HepG2 (cell line): ENCODE measurements at regions not wholly inside any gene's neighbourhood (a gene's known extent, or its start where the extent isn't known, plus 50 kb on each side); places are given as distances from the start of the nearest gene placed in this dataset.

Experiments
- ATAC-seq: fragments of 200-7000 bp; cut with Tn5 transposase; 3 replicates; pipeline ENCODE4 v1.9.1; 2020; ENCODE audit warnings: mild to moderate bottlenecking, moderate library complexity
- BruUV-seq: library from RNA; stranded (reverse); fragments of 400-500 nt; replicated peaks from 2 replicates; lab custom pipeline; 2021; lab: Mats Ljungman, UMichigan
- CTCF ChIA-PET: fragments of 300-600 bp; formaldehyde crosslinking; extraction: SDS; loops from one replicate; lab custom pipeline; 2021; ENCODE audit warnings: low total read pairs, inconsistent platforms, low intra/inter-chr PET ratio; lab: Yijun Ruan, JAX
- POLR2A ChIA-PET: fragments of 350-600 bp; sonication (Branson Sonifier 250); formaldehyde crosslinking; loops from one replicate; lab custom pipeline; 2020; ENCODE audit warnings: antibody characterized with exemption, inconsistent platforms; lab: Yijun Ruan, JAX
- DNase-seq: peaks from one replicate; pipeline ENCODE4 v3.0.0-alpha.2; 2015; ENCODE audit warnings: low spot score
- FAIRE-seq: peaks from 3 replicates; lab custom pipeline; 2011; peaks lifted over from hg19 to GRCh38; lab: Jason Lieb, UNC
- H2AFZ ChIP-seq: one replicate; pipeline ENCODE4 v1.6.1; 2011; ENCODE audit warnings: low read length, inconsistent platforms
- H3K27ac ChIP-seq: fragments of 300-600 bp; 3 replicates; pipeline ENCODE4 v1.8.0; 2011; ENCODE audit warnings: mixed run types, mild to moderate bottlenecking, mixed read lengths, low read length, inconsistent platforms; ENCODE audit not compliant: insufficient read depth; ENCODE audit errors: extremely low read length
- H3K27me3 ChIP-seq, 2 experiments: fragments of 200-600 bp in 1 of 2; 2 replicates in 1 of 2; 3 replicates in 1 of 2; pipeline versions ENCODE4 v1.6.0 to v1.8.0; 2011; ENCODE audit warnings: low read length in 2 of 2, mild to moderate bottlenecking in 2 of 2, moderate library complexity in 2 of 2, inconsistent platforms in 1 of 2; ENCODE audit not compliant: insufficient read depth in 2 of 2, control insufficient read depth in 1 of 2
- H3K36me3 ChIP-seq, 2 experiments: fragments of 200-600 bp in 1 of 2; replicated peaks in 1 of 2; 2 replicates in 1 of 2; 3 replicates in 1 of 2; pipeline versions ENCODE4 v1.5.1 to v1.8.0; 2011; ENCODE audit warnings: low read length in 2 of 2, inconsistent platforms in 1 of 2; ENCODE audit not compliant: insufficient read depth in 2 of 2, control insufficient read depth in 1 of 2
- H3K4me1 ChIP-seq: 2 replicates; pipeline ENCODE4 v1.5.1; 2012; ENCODE audit warnings: low read length, inconsistent platforms; ENCODE audit not compliant: insufficient read depth
- H3K4me2 ChIP-seq: 2 replicates; pipeline ENCODE4 v1.6.0; 2011; ENCODE audit warnings: low read depth, low read length, inconsistent platforms
- H3K4me3 ChIP-seq, 3 experiments: fragments of 200-600 bp in 1 of 3; sonication (generic), shearing (Covaris generic) in 1 of 3; replicated peaks in 1 of 3; 2 replicates each; pipeline ENCODE4 v1.5.1; 2011 to 2016; ENCODE audit warnings: low read length in 3 of 3, inconsistent platforms in 2 of 3, low read depth in 2 of 3, mild to moderate bottlenecking in 2 of 3, control low read depth in 1 of 3, mixed read lengths in 1 of 3; ENCODE audit not compliant: insufficient read depth in 1 of 3
- H3K79me2 ChIP-seq: one replicate; pipeline ENCODE4 v1.6.1; 2011; ENCODE audit warnings: low read length, inconsistent platforms; ENCODE audit not compliant: insufficient read depth
- H3K9ac ChIP-seq: 2 replicates; pipeline ENCODE4 v1.6.0; 2011; ENCODE audit warnings: mild to moderate bottlenecking, low read depth, low read length, inconsistent platforms; ENCODE audit not compliant: insufficient read depth
- H3K9me3 ChIP-seq: 2 replicates; pipeline ENCODE4 v1.5.1; 2012; ENCODE audit warnings: mild to moderate bottlenecking, low read length
- H4K20me1 ChIP-seq: 2 replicates; pipeline ENCODE4 v1.6.0; 2011; ENCODE audit warnings: inconsistent platforms, mild to moderate bottlenecking, low read length, moderate library complexity; ENCODE audit not compliant: insufficient read depth
- ATF1 ChIP-seq: IDR thresholded peaks from 2 replicates; pipeline ENCODE4 v1.6.1; 2016; ENCODE audit warnings: mild to moderate bottlenecking, control low read depth
- DZIP1 ChIP-seq: sonication (generic); formaldehyde crosslinking; IDR thresholded peaks from 2 replicates; pipeline ENCODE4 v1.5.0; 2020; ENCODE audit warnings: mild to moderate bottlenecking, missing genetic modification reagents
- ZNF17 ChIP-seq: sonication (generic); formaldehyde crosslinking; IDR thresholded peaks from 2 replicates; pipeline ENCODE4 v1.5.0; 2020; ENCODE audit warnings: mild to moderate bottlenecking, missing genetic modification reagents
- WGBS: methylation state at CpG from one replicate; pipeline ENCODE4 v1.1.6; 2017; ENCODE audit warnings: low lambda C conversion rate; 5-methylcytosine and 5-hydroxymethylcytosine counted together
- in situ Hi-C: cut with HindIII; loops from 2 replicates; pipeline ENCODE4 v1.10.0; 2017; ENCODE audit warnings: low pct_unique_long_range_greater_than_20kb; ENCODE audit not compliant: extremely low pct_ligation_motif_present
- intact Hi-C: fragments of 100-400 bp; cut with micrococcal nuclease; formaldehyde crosslinking; loops from one replicate; pipeline ENCODE4 v1.10.0; 2022; ENCODE audit not compliant: unreplicated experiment
- TF ChIP-seq, protein P1 (sequence below): IDR thresholded peaks from 2 replicates; pipeline ENCODE4 v1.6.1; 2016; ENCODE audit warnings: low read depth, borderline replicate concordance
- TF ChIP-seq, protein P2 (sequence below): IDR thresholded peaks from 2 replicates; pipeline ENCODE4 v1.6.1; 2016; ENCODE audit warnings: mild to moderate bottlenecking, missing biosample characterization, missing genetic modification reagents

- TF ChIP-seq DZIP1 (CRISPR knock-in tag), result no peak
- TF ChIP-seq, protein P1, sequence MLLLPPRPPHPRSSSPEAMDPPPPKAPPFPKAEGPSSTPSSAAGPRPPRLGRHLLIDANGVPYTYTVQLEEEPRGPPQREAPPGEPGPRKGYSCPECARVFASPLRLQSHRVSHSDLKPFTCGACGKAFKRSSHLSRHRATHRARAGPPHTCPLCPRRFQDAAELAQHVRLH, result no peak
Measured at GRCh38 chr11:127596433-127596832, 595.9 kb upstream of the KIRREL3 start (continued).

- TF ChIP-seq ZNF17 (CRISPR knock-in tag), result no peak
- TF ChIP-seq ATF1 (CRISPR knock-in tag), result no peak
- TF ChIP-seq, protein P2, sequence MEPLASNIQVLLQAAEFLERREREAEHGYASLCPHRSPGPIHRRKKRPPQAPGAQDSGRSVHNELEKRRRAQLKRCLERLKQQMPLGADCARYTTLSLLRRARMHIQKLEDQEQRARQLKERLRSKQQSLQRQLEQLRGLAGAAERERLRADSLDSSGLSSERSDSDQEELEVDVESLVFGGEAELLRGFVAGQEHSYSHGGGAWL (CRISPR knock-in tag), result no peak
- H3K9me3 ChIP-seq, result peaks cover 22% of the 10 kb centered on the region; the same call in 1 of the 2 replicates
- no peaks in the 10 kb centered on the region for H3K36me3 ChIP-seq
- WGBS, result 5% methylated on average over 1 of the region's 1 CpG
- no peaks in the 10 kb centered on the region for H3K4me1 ChIP-seq
- DNase-seq (no peak), ATAC-seq (no peak), FAIRE-seq (no peak)
- no peak overlapping the region for H3K4me2 ChIP-seq
- no peaks in the 10 kb centered on the region for H4K20me1 ChIP-seq
- CTCF ChIA-PET, result no interaction called here
- no peak overlapping the region for H3K27ac ChIP-seq
- no TSS peak for BruUV-seq
- in situ Hi-C loops, result no loop called here
- no peak overlapping the region for H3K9ac ChIP-seq
- H3K27me3 ChIP-seq, result no peaks in the 10 kb centered on the region
- H3K4me3 ChIP-seq, result no peak overlapping the region
- intact Hi-C loops, result no loop called here
- POLR2A ChIA-PET, result no interaction called here
- H2AFZ ChIP-seq, result no peak overlapping the region
- H3K79me2 ChIP-seq, result no peaks in the 10 kb centered on the region
Measured at GRCh38 chr11:127592371-127592770, 591.8 kb upstream of the KIRREL3 start.
